G401 (cell line): ENCODE measurements at regions not wholly inside any gene's neighbourhood (a gene's known extent, or its start where the extent isn't known, plus 50 kb on each side); places are given as distances from the start of the nearest gene placed in this dataset.
"Not testable (repeated sequence)": the region's sequence is repeated elsewhere in the genome, so short reads cannot be mapped to it uniquely, and the experiment has no call there.

Experiments used
- DNase-seq: peaks from one replicate; pipeline ENCODE4 v3.0.0-alpha.2; 2015; ENCODE audit warnings: low spot score
- in situ Hi-C: cut with HindIII; loops from 2 replicates; pipeline ENCODE4 v1.10.0; 2016; ENCODE audit warnings: low sequenced_read_pairs, mixed read lengths

DNA sequence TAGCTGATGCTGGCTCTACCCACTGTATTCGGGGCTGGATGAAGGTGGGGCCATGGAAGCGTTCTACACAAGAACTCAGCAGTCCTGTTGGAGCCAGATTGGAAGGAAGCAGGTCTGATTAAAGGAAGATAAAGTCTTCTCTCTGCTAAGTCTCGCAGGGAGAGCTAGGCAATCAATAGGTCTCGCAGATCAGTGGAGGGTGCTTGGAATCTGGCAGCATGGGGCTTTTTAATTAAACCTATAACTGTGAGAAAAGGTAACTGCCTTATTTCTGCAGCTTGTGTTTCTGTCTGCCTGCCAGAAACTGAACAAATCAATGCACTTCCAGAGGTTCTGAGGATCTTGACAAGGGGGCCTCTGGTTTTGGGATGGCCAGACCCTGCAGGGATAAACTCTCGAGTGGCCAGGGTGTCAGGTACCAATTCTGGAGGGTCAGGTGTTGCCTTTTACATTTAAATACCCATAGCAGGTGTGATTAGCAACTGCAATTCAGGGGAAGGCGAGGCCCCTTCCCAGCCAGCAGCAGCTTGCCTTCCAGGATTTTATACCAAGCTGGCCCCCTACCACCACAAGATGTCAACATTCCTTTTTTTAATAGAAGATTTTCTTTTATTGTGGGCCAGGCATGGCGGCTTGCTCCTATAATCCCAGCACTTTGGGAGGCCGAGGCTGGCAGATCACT lies 228.6 kb downstream of the NPIPA7 start:
- in situ Hi-C loops, DNase-seq: not testable (repeated sequence)

DNA sequence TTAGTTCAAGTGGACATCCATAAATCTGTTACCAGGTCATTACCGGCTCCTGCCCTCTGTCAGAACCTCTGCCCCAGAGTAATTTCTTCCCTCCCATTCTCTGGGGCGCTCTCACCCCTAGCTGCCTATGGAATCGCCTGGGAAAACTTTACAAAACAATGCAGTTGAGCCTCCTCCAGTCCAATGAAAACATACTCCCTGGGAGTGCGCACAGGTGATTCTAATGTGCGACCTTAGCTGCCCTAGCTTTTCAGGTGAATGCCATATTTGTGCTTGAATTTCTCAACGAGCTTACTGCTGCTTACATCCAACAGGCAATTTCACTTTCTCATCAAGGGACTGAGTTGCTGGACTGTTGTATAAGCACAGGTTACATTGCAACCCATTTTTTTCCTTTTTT lies 230.7 kb downstream of the NPIPA7 start:
- DNase-seq, in situ Hi-C loops: not testable (repeated sequence)

DNA sequence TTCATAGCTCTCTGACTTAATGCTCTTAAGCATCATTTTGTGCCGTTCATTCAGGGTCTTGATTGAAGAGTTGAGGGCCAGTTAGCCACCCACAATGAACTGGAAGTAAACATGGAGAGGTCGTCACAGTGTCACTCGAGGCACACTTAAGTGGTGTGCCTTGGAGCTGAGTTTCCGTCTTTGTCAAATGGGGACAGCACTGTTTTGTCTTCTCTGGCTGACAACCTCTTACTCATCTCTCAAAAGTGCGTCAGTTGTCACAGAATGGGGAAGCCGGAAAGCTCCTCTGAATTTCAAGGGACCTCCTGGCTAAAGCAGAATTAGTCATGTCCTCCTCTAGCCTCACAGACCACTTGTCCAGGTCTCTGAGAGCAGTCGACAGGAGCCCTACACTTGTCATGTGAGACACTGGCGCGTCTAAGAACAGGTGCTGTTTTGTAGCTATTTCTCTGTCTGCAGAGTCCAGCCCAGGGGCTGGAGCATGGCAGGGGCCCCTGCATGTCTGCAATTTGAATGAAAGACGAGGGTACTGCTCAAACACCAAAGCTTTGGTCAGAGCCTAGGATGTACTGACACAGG lies 231.5 kb downstream of the NPIPA7 start:
- in situ Hi-C loops = not testable (repeated sequence)

DNA sequence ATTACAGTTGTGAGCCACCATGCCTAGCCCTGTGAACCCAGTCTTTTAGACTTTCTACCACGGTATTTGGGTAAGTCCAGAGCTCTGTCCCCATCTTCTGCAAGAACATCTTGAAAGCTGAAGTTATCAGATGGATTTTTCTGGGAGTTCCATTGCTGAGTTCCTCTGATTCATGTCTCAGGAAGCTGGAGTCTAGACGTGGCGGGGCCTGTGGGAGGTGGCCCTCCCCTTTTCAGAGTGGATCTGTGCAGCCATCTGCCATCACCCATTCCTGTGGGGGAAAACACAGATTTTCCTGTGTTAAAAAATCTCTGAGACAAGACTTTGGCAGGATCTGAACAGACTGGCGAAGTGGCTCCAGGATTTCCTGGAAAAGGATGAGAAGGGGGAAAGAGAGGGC lies 234.3 kb downstream of the NPIPA7 start:
- in situ Hi-C loops = not testable (repeated sequence)

More for the DNA sequence above, 231.5 kb downstream of the NPIPA7 start:
- not testable (repeated sequence) for DNase-seq

DNA sequence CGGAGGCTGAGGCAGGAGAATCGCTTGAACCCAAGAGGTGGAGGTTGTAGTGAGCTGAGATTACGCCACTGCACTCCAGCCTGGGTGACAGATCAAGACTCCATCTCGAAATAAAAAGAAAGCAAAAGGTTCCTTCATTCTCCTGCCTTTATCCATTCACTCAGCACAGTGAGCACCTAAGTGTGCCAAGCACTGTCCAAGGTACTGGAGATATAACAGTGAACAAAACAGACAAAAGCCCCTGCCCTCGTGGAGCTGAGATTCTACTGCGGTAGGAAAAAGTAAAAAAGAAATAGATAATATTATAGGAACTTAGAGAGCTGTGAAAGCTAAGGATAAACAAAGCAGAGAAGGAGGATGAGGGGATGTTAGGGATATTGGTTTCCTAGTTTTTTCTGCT lies 235.5 kb downstream of the NPIPA7 start:
- in situ Hi-C loops, DNase-seq: not testable (repeated sequence)

More for the DNA sequence above, 234.3 kb downstream of the NPIPA7 start:
- not testable (repeated sequence) for DNase-seq

DNA sequence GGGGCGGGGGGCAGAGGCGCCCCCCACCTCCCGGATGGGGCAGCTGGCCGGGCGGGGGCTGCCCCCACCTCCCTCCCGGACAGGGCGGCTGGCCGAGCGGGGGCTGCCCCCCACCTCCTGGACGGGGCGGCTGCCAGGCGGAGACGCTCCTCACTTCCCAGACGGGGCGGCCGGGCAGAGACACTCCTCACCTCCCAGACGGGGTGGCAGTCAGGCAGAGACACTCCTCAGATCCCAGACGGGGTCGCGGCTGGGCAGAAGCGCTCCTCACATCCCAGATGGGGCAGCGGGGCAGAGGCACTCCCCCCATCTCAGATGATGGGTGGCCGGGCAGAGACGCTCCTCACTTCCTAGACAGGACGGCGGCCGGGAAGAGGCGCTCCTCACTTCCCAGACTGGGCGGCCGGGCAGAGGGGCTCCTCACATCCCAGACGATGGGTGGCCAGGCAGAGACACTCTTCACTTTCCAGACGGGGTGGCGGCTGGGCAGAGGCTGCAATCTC lies 240.1 kb downstream of the NPIPA7 start:
- DNase-seq, in situ Hi-C loops: not testable (repeated sequence)

DNA sequence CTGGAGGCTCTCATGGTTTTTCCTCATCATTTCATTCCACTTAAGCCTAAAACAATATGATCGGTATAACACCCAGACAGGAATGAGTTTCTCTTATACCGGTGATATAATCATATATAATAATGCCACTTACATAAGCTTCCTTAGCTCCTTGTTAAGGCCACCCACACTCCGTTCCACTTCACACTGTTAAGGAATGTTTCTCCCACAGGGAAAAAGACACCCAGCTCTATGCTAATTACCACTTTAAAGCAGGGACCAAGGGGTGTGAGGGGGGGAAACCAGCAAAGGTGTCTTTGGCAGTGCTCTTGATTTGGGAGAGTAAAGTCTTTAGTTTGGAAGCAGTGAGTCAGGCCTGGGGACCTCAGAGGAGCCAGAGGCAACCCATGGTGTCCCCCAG lies 245.4 kb downstream of the NPIPA7 start:
- in situ Hi-C loops, DNase-seq: not testable (repeated sequence)

DNA sequence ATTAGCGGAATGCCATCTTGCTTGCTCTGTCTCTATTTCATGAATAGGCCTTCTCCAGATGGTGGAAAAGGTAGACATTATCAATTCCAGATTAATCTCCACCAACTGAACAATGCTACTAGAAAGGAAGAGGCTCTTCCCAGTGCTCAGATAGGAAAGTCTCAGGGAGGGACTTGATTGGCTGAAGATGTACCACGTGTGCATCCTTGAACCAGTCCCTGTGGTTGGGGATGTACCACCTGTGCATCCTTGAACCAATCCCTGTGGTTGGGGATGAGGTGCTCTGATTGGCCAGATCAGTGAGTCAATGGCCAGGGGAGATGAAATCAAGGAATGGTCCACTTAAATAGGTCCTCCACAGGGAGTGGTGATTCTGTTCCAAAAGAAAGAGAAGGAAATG lies 246.2 kb downstream of the NPIPA7 start:
- in situ Hi-C loops = not testable (repeated sequence)

DNA sequence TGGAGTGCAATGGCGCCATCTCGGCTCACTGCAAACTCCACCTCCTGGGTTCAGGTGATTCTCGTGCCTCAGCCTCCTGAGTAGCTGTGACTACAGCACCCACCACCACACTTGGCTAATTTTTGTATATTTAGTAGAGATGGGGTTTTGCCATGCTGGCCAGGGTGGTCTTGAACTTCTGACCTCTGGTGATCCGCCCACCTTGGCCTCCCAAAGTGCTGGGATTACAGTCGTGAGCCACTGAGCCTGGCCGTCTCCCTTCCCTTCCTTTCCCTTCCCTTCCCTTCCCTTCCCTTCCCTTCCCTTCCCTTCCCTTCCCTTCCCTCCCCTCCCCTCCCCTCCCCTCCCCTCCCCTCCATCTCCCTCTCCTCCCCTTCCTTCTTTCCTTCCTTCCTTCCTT lies 248.9 kb downstream of the NPIPA7 start:
- DNase-seq, in situ Hi-C loops: not testable (repeated sequence)

More for the DNA sequence above, 246.2 kb downstream of the NPIPA7 start:
- not testable (repeated sequence) for DNase-seq

DNA sequence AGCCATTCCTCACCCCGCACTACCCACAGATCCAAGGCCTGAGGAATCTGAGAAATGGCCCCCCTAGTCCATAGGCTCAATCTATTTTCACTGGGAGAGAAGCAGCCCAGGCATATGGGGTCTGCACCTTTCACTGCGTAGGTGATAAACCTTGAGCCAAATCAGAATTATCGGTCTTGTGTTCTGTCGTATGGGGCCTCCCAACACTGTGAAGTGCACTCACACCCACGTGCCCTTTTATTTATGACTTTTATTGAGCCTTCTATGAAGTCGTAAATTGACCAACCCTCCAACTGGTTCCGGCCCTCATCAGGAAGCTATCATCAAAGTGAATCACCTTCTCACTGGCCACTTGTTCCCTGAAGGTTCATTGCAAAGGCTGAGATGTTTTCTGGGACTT lies 259.3 kb downstream of the NPIPA7 start:
- in situ Hi-C loops = not testable (repeated sequence)

DNA sequence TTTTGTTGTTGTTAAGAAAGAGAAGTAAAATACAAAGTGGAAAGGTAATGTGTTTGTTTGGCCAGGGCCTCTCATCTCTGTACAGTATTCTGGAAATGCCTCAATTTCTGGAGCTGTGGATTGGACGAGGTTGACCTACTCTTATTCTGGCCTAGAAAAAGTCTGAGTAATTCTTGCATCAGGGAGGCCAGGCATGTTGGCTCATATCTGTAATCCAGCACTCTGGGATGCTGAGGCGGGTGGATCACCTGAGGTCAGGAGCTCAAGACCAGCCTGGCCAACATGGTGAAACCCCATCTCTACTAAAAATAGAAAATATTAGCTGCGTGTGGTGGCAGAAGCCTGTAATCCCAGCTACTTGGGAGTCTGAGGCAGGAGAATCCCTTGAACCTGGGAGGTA lies 259.8 kb downstream of the NPIPA7 start:
- DNase-seq, in situ Hi-C loops: not testable (repeated sequence)

More for the DNA sequence above, 259.3 kb downstream of the NPIPA7 start:
- not testable (repeated sequence) for DNase-seq

DNA sequence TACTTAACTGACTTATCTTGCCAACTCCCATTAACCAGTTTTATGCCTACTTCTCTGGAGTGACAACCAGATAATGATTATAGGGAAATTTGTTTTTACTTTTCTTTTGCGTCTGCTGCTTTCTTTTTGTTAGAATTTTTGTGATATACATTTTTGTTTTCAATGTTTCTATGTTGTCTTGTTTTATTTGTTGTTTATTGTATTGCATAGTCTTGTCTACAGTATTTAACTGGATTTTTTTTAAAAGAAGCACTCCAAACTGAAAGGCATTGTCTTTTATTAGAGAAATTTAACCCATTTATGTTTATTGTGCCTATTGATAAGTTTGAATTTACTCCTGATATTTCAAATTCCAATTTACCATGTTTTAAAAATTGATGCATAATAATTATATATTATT lies 264.9 kb downstream of the NPIPA7 start:
- DNase-seq, in situ Hi-C loops: not testable (repeated sequence)

DNA sequence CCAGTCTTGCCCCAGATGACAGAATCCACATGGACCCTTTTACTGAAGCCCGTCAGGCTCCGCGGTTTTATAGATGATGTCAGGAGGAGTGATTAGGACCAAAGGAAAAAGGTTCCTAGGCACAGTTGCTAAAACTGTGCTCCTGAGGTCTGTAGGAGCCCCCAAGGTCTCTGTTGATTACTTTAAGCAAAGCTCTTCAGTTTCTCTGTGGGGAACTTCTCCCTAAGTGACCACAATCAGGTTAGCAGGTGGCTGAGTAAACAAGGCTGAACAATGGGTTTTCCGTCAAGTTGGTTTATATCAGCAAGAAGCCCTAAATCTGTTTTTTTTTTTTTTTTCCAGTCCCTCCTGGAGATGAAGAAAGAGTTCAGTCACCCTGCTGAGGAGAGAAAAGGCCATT lies 269.1 kb downstream of the NPIPA7 start:
- DNase-seq, in situ Hi-C loops: not testable (repeated sequence)

DNA sequence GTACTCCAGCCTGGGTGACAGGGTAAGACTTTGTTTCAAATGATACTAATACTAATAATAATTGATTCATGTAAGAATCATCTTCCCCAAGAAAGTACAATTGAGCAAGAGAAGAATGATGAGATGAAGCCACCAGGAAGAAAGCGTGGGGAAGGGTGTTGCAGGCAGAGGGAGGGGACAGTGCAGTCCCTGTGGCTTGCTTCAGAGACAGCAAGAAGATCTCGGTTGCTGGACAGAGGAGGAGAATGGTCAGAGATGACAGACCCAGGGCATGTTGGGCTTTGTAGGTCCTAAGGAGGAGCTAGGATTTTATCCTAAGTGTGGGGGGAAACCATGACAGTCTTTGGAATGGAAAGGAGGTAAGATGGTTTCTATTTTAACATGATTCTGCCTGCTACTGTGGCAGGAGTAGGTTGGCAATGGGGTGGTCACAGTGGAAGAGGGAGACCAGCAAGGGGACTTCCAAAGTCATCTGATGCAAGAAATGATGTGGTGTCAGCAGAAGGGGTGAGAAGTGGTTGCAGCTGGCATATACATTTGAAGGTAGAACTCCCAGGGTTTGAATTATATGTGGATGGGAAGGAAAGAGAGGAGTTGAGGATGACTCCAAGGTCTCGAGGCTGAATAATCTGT lies 293.4 kb downstream of the NPIPA7 start:
- DNase-seq, in situ Hi-C loops: not testable (repeated sequence)

DNA sequence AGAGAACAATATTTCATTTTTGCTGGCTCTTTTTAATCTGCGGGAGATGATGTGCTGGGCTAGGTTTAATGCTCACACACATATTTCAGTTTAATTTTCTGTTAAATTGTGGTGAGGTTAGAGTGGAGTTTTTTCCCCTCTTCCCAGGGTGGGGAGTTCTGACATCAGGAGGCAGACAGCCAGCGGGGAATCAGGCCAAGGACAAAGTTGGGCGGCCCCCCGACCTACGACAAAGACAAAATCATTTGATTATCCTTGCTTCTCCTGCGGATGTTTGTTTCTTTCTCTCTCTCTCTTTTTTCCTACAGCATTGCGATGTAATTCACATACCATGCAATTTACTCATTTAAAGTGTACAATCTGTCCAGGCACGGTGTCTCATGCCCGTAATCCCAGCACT lies 295.9 kb downstream of the NPIPA7 start:
- in situ Hi-C loops, DNase-seq: not testable (repeated sequence)

DNA sequence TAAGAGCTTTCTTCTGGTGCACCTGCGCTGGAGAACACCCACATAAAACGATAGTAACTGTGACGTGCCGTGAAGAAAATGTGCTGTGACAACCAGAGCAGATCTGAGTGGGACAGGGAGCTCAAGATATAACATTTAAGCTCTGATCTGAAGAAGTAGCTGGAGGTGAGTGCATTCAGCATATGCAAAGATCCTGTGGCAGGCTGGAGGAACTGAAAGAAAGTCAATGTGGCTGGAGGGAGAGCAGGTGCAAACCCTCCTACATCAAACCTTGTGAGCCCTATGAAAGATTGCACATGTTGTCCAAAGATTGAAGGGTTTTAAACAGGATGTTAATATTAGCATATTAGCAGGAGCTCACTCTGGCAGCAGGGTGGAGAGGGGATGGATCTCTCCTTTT lies 342.9 kb downstream of the NPIPA7 start:
- in situ Hi-C loops, DNase-seq: not testable (repeated sequence)

DNA sequence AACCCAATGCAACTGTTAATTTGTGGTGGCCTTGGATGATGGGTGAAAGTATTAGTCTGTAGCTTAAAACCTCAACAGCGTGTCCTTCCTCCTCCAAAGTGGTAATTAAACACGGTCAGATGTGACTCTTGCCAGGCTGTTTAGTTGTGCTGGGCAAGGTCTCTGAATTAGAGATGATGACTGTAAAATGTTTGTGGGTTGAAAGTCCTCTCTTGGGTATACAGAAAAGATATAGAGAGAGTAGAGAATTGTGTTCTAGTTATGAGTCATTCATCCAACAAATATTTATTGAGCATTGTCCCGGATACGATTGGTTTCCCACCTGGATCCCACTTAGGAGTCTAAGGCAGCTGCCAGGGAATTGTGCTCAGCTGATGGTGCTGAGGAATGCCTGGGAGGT lies 343.7 kb downstream of the NPIPA7 start:
- in situ Hi-C loops, DNase-seq: not testable (repeated sequence)

DNA sequence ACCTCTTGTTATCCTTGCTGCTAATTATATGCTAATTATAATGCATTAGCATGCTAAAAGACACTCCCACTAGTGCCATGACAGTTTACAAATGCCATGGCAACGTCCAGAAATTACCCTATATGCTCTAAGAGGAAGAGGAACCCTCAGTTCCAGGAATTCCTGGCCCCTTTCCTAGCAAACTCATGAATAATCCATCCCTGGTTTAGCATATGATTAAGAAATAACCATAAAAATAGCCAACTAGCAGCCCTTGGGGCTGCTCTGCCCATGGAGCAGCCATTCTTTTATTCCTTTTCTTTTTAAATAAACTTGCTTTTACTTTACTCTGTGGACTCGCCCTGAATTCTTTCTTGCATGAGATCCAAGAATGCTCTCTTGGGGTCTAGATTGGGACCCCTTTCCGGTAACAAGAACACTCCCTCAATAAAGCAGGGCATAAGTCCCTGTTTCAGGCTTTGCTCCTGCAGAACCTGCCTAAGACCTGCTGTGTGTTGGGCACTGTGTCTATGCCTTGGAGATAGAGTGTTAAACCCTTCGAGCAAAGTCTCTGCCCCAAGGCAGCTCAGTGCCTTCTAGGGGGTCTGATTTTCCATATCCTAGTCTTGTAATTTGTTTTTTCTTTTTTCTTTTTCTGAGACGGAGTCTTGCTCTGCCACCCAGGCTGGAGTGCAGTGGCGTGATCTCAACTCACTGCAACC lies 345.0 kb downstream of the NPIPA7 start:
- DNase-seq, in situ Hi-C loops: not testable (repeated sequence)

DNA sequence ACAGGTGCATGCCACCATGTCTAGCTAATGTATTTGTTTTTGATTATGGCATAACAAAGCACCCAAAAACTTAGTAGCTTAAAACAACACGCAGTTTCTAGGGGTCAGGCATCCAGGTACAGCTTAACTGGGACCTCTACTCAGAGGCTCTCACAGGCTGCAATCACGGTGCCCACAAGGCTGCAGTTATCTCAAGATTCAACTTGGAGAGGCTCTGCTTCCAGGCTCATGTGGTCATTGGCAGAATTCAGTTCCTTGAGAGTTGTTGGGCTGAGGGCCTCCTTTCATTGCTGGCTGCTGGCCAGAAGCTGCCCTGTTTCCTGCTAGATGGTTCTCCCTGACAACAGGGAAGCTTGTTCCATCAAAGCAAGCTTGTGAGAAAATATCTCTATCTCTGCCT lies 348.1 kb downstream of the NPIPA7 start:
- DNase-seq, in situ Hi-C loops: not testable (repeated sequence)
